ENCODE measurements at regions not wholly inside any gene's neighbourhood (a gene's known extent, or its start where the extent isn't known, plus 50 kb on each side); places are given as distances from the start of the nearest gene placed in this dataset.

GRCh38 chr9:31355159-31355882, 1029.1 kb upstream of the ACO1 start:
- Histone ChIP-seq H3K4me2 (ENCODE audit: control insufficient read depth, insufficient read depth) (no peak overlapping the region), H3K4me3 (no peak overlapping the region), H3K36me3 (ENCODE audit: control insufficient read depth in 2 of 2, insufficient read depth in 2 of 2, low read length in 1 of 2) (no peaks in the 10 kb centered on the region), H2AFZ (ENCODE audit: control insufficient read depth, low read depth, low read length) (no peak overlapping the region), H3K9me3 (replicated peaks; ENCODE audit: control insufficient read depth, insufficient read depth, low read length) (no peaks in the 10 kb centered on the region), H3K4me1 (ENCODE audit: control insufficient read depth, insufficient read depth, low read length) (no peaks in the 10 kb centered on the region), H4K20me1 (ENCODE audit: control insufficient read depth, insufficient read depth) (no peaks in the 10 kb centered on the region), H3K9ac (ENCODE audit: control insufficient read depth, insufficient read depth, low read length) (no peak overlapping the region), H3K27ac (ENCODE audit: control insufficient read depth, insufficient read depth) (no peak overlapping the region), H3K79me2 (ENCODE audit: control insufficient read depth, insufficient read depth, low read length) (no peaks in the 10 kb centered on the region), H3K27me3 (replicated peaks in 1 of 2; ENCODE audit: control insufficient read depth in 2 of 2, insufficient read depth in 2 of 2, low read length in 1 of 2) (no peaks in the 10 kb centered on the region)
- in situ Hi-C loops (cut with MboI): no loop called here
- WGBS (ENCODE audit: insufficient coverage, insufficient replicate concordance, low lambda C conversion rate, missing lambda C conversion rate): 55% methylated on average over 5 of the region's 5 CpGs
- no peak for DNase-seq (ENCODE audit: low read depth, low spot score)
- POLR2A ChIA-PET: no interaction called here
- FAIRE-seq: no peak
- intact Hi-C loops (cut with micrococcal nuclease; ENCODE audit: unreplicated experiment): no loop called here
- BruUV-seq (replicated peaks): no TSS peak
- CTCF ChIA-PET: no interaction called here
- TF ChIP-seq TCF3 (IDR thresholded peaks at IDR 0.05; ENCODE audit: borderline replicate concordance, insufficient read depth, low read depth, low read length): no peak
- TF ChIP-seq MTA3 (IDR thresholded peaks at IDR 0.05; ENCODE audit: borderline replicate concordance, low read length): no peak
- no peak for TF ChIP-seq ESRRA (IDR thresholded peaks at IDR 0.05; ENCODE audit: low read length)
- TF ChIP-seq E4F1 (IDR thresholded peaks at IDR 0.05; ENCODE audit: borderline replicate concordance, partially characterized antibody): no peak
- TF ChIP-seq SPI1 (IDR thresholded peaks at IDR 0.05; ENCODE audit: borderline replicate concordance, insufficient read depth, low read depth, low read length): no peak
- TF ChIP-seq ZSCAN29 (IDR thresholded peaks at IDR 0.05): no peak
- no peak for TF ChIP-seq CBFB (IDR thresholded peaks at IDR 0.05; ENCODE audit: low read depth)
- no peak for TF ChIP-seq CHD2 (IDR thresholded peaks at IDR 0.05; ENCODE audit: borderline replicate concordance, low read depth, low read length)
- no peak for TF ChIP-seq KLF5 (IDR thresholded peaks at IDR 0.05; ENCODE audit: partially characterized antibody)
- RAD21 ChIA-PET (ENCODE audit: unreplicated experiment): no interaction called here
- no peak for ATAC-seq
- SMC1A ChIA-PET (ENCODE audit: uncharacterized antibody, unreplicated experiment): no interaction called here
